Neural crest cell (in vitro differentiated cells): ENCODE measurements at regions not wholly inside any gene's neighbourhood (a gene's known extent, or its start where the extent isn't known, plus 50 kb on each side); places are given as distances from the start of the nearest gene placed in this dataset.

Experiments
- DNase-seq: peaks from one replicate; pipeline ENCODE4 v3.0.0; 2021; ENCODE audit warnings: low read depth, mixed read lengths, low spot score
- H3K27ac Mint-ChIP-seq: one replicate; pipeline ENCODE4 v1.8.0; 2021; ENCODE audit warnings: mild to moderate bottlenecking, mixed read lengths; ENCODE audit not compliant: unreplicated experiment
- H3K27me3 Mint-ChIP-seq: 2 replicates; pipeline ENCODE4 v1.8.0; 2021; ENCODE audit warnings: low read depth, mild to moderate bottlenecking, mixed read lengths
- H3K36me3 Mint-ChIP-seq: 2 replicates; pipeline ENCODE4 v1.8.0; 2021; ENCODE audit warnings: low read depth, mild to moderate bottlenecking, mixed read lengths
- H3K4me1 Mint-ChIP-seq: 2 replicates; pipeline ENCODE4 v1.8.0; 2021; ENCODE audit warnings: mixed read lengths
- H3K4me3 Mint-ChIP-seq: one replicate; pipeline ENCODE4 v1.8.0; 2021; ENCODE audit warnings: mild to moderate bottlenecking, mixed read lengths
- H3K9me3 Mint-ChIP-seq: 2 replicates; pipeline ENCODE4 v1.8.0; 2021; ENCODE audit warnings: mixed read lengths
- TF ChIP-seq, protein P1 (sequence below): fragments of 200-600 bp; sonication (generic); conservative IDR thresholded peaks from 2 replicates; pipeline ENCODE4 v1.5.0; 2021; ENCODE audit warnings: antibody characterized with exemption, mild to moderate bottlenecking

DNA sequence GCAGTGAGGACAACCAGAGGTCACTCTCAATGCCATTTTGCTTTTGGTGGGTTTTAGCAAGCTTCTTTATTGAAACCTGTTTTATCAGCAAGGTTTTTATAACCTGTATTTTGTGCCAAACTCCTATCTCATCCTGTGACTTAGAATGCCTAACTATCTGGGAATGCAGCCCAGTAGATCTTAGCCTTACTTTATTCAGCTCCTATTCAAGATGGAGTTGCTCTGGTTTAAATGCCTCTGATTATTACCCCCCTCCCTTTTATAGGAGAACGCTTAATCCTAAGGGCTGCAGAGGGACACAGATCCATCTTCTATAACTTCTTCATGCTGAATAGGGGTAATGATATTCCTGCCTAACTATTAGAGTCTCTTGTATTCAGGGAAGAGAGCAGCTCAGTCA lies 179.1 kb downstream of the KIF18A start:
- TF ChIP-seq, protein P1, sequence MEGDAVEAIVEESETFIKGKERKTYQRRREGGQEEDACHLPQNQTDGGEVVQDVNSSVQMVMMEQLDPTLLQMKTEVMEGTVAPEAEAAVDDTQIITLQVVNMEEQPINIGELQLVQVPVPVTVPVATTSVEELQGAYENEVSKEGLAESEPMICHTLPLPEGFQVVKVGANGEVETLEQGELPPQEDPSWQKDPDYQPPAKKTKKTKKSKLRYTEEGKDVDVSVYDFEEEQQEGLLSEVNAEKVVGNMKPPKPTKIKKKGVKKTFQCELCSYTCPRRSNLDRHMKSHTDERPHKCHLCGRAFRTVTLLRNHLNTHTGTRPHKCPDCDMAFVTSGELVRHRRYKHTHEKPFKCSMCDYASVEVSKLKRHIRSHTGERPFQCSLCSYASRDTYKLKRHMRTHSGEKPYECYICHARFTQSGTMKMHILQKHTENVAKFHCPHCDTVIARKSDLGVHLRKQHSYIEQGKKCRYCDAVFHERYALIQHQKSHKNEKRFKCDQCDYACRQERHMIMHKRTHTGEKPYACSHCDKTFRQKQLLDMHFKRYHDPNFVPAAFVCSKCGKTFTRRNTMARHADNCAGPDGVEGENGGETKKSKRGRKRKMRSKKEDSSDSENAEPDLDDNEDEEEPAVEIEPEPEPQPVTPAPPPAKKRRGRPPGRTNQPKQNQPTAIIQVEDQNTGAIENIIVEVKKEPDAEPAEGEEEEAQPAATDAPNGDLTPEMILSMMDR: no peak
- no peak for DNase-seq
- Mint-ChIP-seq H3K27ac (no peak overlapping the region), H3K4me1 (peaks cover 8% of the 10 kb centered on the region), H3K9me3 (no peaks in the 10 kb centered on the region), H3K36me3 (no peaks in the 10 kb centered on the region), H3K27me3 (no peaks in the 10 kb centered on the region), H3K4me3 (no peak overlapping the region)

DNA sequence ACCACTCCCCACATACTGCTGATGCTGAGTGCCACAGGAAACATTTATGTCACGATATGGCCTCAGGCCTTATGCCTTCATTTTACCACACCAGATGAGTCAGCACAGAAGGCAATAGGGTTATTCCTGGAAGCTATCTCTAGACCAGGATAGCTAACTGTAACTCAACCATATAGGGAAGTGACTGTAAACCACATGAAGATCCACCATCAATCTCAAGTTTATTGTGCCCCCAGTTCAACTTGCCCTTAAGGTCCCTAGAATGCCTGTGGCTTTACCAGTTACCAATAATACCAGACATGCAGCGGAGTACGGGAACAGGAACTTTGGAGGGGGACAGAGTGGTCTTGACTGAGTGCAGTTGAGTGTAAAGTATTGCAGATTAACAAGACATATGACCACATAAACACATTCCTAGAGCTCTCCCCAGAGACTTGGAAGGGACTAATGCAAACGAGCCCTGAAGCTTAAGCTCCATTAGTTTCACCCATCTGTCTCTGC lies 180.9 kb downstream of the KIF18A start:
- H3K27ac Mint-ChIP-seq: no peak overlapping the region
- DNase-seq: no peak
- H3K27me3 Mint-ChIP-seq: no peaks in the 10 kb centered on the region
- no peaks in the 10 kb centered on the region for H3K9me3 Mint-ChIP-seq
- H3K36me3 Mint-ChIP-seq: no peaks in the 10 kb centered on the region
- TF ChIP-seq, protein P1: no peak
- no peaks in the 10 kb centered on the region for H3K4me1 Mint-ChIP-seq
- no peak overlapping the region for H3K4me3 Mint-ChIP-seq

DNA sequence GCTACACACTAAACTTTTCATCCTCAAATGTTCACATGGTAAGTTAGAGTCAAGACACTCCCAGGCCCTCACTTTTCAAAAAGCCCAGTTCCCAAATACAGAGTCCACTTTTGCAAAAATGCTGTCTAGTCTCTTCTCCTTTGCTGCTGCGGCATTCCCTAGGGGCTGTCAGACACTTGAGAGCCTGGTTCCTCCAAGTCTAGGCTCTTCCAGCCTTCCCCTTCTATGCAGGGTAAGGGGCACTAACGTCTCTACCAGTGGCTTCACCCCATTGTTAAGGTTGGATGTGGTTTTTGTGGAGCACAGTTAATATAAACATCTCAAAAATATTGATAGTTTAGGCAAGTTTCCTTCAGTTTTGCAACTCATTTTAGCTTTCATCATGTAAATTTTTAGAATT lies 181.5 kb downstream of the KIF18A start:
- Mint-ChIP-seq H3K27me3 (no peaks in the 10 kb centered on the region), H3K27ac (no peak overlapping the region), H3K4me1 (no peaks in the 10 kb centered on the region), H3K9me3 (no peaks in the 10 kb centered on the region), H3K36me3 (no peaks in the 10 kb centered on the region), H3K4me3 (no peak overlapping the region)
- TF ChIP-seq, protein P1: no peak
- DNase-seq: no peak

DNA sequence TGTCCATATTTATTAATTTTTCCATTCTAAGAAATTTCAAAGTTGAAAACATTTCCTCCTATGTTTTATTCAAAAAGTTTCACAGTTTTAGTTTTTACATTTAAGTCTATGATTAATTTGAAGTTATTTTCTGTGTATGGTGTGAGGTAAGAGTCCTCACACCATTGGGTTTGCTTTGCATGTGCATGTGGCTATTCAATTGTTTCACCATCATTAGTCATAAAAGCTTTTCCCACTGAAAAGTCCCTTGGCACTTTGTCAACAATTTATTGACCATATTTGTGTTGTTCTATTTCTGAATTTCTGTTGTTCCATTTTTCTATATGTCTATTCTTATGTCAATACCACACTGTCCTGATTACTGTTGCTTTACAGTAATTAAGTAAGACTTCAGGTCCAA lies 186.5 kb downstream of the KIF18A start:
- Mint-ChIP-seq H3K27ac (no peak overlapping the region), H3K27me3 (no peaks in the 10 kb centered on the region), H3K9me3 (no peaks in the 10 kb centered on the region), H3K4me1 (no peaks in the 10 kb centered on the region), H3K36me3 (no peaks in the 10 kb centered on the region), H3K4me3 (no peak overlapping the region)
- no peak for DNase-seq
- TF ChIP-seq, protein P1: no peak

DNA sequence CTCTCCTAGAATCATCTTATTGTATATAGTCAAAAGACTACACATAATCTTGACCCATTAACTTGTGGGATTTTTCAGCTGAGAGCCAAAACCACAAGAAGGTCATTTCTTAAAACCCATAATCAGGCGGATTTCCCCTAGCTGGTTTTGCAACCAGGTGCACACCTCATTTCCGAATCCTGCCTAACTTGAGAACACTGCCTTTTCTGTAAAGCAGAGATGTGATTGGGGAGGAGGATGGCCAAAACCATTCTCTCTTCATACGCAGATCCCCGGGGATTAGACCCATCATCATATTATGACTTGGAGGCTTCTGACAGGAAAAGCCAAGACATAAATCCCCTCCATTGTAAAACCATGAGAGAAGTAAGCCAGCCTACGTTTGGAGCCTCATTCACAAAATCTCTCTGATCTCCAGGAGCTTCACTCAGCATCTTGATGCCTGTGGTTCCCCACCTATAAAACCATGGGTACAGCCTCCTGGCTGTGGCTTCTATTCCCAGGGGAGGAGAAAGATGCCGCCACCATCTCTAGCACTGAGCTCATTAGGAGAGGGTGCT lies 191.3 kb downstream of the KIF18A start:
- H3K27ac Mint-ChIP-seq: no peak overlapping the region
- H3K36me3 Mint-ChIP-seq: no peaks in the 10 kb centered on the region
- no peak overlapping the region for H3K4me3 Mint-ChIP-seq
- H3K4me1 Mint-ChIP-seq: no peaks in the 10 kb centered on the region
- H3K27me3 Mint-ChIP-seq: peaks cover 2% of the 10 kb centered on the region
- H3K9me3 Mint-ChIP-seq: no peaks in the 10 kb centered on the region
- DNase-seq: no peak
- TF ChIP-seq, protein P1: no peak
